Omental fat pad (tissue), 3 donors: ENCODE measurements at regions not wholly inside any gene's neighbourhood (a gene's known extent, or its start where the extent isn't known, plus 50 kb on each side); places are given as distances from the start of the nearest gene placed in this dataset.

ENCODE experiments used
- ATAC-seq: fragments of 150-250 bp; one replicate; pipeline ENCODE4 v1.9.1; 2016; ENCODE audit warnings: mild to moderate bottlenecking, moderate library complexity; ENCODE audit not compliant: low FRiP score
- DNase-seq: peaks from one replicate; pipeline ENCODE4 v3.0.0-alpha.2; 2019; ENCODE audit warnings: low spot score
- TF ChIP-seq, protein P1 (sequence below), 3 donors: fragments of 450-650 bp; IDR thresholded peaks; one replicate each; pipeline ENCODE4 v1.5.1; 2016 to 2017; ENCODE audit warnings: antibody characterized with exemption in 3 of 3, mild to moderate bottlenecking in 3 of 3, moderate library complexity in 2 of 3

DNA sequence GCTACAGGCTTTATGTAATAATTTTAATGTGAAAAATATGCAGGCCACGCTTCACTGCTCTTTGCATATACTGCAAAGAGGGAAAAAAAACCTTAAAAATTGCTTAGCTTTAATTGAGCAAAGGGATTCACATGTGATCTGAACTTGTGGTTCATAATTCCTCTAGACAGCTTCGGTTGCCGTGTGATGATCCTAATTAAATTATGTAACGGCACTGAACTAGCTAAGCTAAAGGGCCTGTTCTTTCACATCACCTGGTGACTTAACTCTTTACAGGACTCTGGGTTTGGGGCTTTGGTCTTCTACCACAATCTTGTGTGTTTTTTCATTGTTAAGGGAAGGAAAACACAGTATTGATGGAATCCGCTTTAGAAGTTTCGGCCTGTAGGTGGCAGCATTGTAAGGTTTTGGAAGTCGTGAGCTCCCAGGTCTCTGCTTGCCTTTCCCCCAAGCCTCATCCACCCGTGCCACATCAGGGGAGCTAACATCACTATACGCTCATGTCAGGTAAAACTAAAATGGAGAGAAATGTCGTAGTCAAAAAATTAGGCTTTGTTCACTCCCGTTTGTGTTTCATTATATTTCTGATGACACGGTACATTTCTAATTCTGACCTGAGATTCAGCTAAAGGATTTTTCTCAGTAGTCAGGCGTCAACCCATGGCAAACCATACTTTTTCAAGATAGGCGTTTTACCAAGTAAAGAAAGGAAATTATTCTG is 205.6 kb upstream of the DPH6 start:
- TF ChIP-seq, protein P1, sequence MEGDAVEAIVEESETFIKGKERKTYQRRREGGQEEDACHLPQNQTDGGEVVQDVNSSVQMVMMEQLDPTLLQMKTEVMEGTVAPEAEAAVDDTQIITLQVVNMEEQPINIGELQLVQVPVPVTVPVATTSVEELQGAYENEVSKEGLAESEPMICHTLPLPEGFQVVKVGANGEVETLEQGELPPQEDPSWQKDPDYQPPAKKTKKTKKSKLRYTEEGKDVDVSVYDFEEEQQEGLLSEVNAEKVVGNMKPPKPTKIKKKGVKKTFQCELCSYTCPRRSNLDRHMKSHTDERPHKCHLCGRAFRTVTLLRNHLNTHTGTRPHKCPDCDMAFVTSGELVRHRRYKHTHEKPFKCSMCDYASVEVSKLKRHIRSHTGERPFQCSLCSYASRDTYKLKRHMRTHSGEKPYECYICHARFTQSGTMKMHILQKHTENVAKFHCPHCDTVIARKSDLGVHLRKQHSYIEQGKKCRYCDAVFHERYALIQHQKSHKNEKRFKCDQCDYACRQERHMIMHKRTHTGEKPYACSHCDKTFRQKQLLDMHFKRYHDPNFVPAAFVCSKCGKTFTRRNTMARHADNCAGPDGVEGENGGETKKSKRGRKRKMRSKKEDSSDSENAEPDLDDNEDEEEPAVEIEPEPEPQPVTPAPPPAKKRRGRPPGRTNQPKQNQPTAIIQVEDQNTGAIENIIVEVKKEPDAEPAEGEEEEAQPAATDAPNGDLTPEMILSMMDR (IDR thresholded peaks at IDR 0.05), result peak in 1 of 3 donors; percentile 9
- DNase-seq (peak; percentile 73), ATAC-seq (peak; percentile 44)

DNA sequence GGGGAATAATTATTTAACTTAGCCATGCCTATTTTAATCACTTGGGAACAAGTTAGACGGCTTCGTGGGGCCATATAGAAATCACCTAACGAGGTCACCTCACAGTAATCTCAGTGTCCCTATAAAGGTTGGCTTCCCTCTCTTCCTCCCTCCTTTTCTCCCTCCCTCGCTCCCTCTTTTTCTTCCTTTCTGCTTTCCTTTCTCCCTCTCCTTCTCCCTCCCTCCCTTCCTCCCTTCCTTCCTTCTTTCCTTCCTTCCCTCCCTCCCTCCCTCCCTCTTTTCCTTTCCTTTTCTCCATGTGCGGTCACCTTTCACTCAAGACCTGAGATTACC is 206.1 kb upstream of the DPH6 start:
- DNase-seq, result no peak
- no peak for ATAC-seq
- TF ChIP-seq, protein P1 (IDR thresholded peaks at IDR 0.05), result no peak

DNA sequence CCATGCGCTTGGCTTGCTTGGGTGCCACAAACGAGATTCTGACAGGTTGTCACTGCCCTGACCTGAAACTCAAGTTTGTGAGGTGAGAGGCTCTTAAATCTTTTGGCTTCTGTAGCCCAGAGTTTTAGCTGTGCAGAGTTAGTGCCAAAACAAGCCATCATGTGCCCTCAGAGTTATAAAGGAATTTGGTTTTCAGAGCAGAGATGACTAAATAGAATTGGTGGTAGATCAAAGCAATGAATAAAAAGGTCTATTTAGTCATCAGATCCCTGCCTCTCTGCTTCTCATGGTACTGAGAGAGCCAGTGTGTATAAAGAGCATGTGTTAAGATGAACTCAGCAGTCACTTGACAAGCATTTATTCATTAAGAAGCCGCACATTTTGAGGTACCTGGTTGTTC is 207.5 kb upstream of the DPH6 start:
- DNase-seq (no peak), ATAC-seq (peak; percentile 59)
- TF ChIP-seq, protein P1 (IDR thresholded peaks at IDR 0.05), result no peak

DNA sequence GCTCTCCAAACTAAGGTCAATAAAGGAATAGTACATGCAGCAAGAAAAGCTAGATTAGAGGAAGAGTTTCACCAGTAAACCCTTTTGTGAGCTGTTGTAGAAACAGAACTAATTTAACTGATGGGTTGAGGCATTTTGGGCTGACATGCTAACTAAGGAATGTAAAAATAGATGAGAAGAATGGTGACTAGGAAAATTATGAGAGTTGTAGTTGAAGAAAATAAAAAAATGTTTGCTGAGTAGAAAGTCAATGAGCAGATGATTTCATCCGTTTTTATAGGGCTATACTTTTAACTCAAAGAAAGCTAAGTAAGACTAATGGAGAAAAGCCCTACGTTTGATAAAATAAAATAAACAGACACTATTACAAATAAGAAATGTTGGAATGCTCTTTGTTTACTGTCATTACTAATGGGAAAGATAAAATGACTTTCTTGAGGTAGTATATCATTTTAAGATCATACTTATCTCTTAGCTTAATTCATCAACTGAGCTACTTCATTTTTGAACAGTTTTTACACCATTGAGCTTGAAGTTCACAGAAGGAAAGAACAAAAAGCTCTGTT is 209.4 kb upstream of the DPH6 start:
- TF ChIP-seq, protein P1 (IDR thresholded peaks at IDR 0.05), result no peak
- no peak for DNase-seq
- ATAC-seq, result no peak

DNA sequence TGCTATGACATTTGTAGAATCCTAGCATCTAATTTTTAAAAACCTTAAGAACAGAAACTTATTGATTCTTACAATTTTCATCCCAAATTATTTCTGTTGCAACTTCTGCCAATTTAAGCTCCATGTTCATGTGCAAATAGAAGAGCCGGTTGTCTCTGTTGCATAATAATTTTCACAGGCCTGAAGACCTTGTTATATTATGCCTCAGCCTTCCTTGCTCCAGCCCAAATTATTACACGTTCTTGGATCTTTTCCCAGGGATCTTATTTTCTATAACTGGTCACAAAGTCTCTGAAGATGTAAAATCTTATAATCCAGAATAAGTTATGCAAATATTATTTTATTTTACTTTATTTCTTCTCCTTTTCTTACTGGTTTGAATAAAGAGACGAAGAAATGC is 210.7 kb upstream of the DPH6 start:
- DNase-seq (no peak), ATAC-seq (no peak)
- TF ChIP-seq, protein P1 (IDR thresholded peaks at IDR 0.05), result no peak

DNA sequence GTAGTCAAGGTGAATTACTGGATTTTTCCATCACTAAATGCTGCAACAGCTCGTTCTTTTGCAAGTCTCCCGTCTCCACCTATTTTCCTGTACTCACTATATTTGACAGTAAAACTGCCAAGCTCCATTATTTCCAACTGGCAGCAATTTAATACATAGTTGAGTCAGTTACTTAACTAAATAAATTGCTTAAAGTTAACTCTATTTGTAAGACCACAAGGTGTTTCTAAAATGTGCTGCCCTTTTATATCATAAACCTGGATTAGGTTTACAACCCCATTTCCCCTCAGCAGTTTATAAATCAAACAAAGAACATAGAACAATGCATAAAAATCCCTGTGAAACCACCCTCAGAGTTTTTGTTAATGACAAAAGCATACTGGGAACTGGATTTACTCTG is 211.4 kb upstream of the DPH6 start:
- DNase-seq (no peak), ATAC-seq (no peak)
- TF ChIP-seq, protein P1 (IDR thresholded peaks at IDR 0.05), result no peak

DNA sequence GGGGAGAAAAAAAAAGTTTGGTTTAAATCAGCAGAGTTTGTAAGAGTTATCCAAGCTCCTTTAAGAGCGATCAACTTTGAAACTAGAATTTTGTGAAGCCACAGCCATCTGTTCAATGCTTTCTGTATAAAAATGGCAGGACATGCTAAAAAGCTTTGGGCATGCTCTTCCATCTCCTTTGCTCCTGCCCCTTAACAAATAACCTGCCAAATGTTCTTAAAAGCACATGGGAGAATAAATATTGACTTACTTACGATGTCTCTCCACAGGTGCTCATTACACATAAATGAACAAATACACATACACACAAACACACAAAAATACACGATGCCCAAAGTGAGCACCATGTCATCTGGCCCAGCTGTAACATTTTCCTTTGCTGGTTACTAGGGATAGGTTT is 211.8 kb upstream of the DPH6 start:
- ATAC-seq (no peak), DNase-seq (no peak)
- TF ChIP-seq, protein P1 (IDR thresholded peaks at IDR 0.05), result no peak
